HG03571 (cell line): ENCODE measurements at regions not wholly inside any gene's neighbourhood (a gene's known extent, or its start where the extent isn't known, plus 50 kb on each side); places are given as distances from the start of the nearest gene placed in this dataset.

Source experiments
- ATAC-seq: cut with Tn5 transposase; IDR thresholded peaks from one replicate; pipeline ENCODE4 v1.9.1; 2021; ENCODE audit not compliant: unreplicated experiment

GRCh38 chr14:95413289-95414215 lies 93.8 kb upstream of the CLMN start:
- ATAC-seq, result no peak

DNA sequence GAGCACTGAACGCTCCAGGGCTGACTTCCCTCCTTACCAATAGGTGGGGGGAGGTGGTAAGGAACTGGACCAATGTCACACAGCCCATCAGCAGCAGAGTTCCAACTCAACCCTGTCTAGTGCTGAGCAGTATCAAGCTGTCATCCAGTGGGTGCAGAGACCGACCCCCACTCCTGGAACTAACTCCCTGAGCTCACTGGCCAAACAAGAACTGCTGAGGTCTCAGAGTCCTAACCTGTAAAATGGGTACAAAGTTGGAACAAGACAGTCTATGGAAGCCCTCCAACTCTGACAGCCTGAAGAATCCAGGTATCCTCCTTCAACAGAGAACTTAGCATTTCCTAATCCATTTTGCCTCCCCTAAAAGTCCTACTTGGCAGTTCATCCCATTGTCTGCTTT lies 91.1 kb upstream of the CLMN start:
- no peak for ATAC-seq

GRCh38 chr14:95409477-95410272 lies 90.0 kb upstream of the CLMN start:
- no peak for ATAC-seq

DNA sequence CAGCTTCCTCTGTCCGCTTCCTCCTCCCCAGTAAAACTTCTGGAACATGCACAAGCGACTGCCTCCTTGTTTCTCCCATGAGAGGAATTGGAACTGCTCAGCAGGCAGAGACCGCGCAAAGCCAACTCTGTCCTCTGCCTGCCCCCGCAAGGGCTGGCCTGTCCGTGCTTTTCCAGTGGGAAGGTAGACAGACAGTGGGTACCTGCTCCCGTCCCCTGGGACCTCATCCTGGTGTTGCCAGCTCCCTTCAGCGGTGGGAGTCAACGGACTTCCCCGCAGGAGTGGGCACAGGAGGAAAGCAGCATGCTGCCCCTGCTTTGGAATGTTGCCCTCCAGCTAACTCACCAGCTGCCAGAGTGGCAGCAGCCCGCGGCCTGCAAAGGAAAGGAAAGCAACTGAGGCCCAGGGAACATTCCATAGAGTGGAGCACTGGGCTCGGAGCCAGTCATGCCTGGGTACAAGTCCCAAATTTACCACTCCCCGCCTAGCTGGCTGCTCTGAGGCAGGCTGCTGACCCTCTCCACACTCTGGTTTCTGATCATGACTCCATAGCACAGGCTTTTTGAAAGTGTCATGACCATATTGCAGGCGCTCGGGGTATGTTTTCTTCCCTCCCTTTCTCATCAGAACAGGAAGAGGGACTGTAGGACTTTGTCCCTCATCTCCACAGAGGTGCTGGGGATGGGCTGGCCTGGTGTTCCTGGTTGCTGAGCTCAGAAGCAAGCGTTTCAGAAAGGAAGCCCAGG lies 89.2 kb upstream of the CLMN start:
- ATAC-seq, result no peak

DNA sequence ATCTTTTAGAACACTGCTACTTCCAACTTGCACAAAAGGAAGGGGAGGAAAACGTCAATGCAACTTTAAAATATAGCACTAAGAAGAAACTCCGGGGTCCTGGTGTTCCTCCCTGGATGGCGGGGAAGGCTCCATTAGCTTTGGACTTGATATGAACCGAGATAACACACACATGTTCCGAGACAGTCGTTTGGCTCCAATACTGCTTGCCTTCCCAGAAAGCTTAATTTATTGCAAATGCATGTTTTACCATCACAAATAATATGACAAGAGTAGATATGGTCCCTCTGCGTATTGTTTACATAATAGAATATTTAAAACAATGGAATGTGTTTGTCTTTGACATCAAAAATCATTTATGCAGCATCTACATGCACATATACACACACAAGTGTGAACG lies 87.6 kb upstream of the CLMN start:
- ATAC-seq, result no peak

DNA sequence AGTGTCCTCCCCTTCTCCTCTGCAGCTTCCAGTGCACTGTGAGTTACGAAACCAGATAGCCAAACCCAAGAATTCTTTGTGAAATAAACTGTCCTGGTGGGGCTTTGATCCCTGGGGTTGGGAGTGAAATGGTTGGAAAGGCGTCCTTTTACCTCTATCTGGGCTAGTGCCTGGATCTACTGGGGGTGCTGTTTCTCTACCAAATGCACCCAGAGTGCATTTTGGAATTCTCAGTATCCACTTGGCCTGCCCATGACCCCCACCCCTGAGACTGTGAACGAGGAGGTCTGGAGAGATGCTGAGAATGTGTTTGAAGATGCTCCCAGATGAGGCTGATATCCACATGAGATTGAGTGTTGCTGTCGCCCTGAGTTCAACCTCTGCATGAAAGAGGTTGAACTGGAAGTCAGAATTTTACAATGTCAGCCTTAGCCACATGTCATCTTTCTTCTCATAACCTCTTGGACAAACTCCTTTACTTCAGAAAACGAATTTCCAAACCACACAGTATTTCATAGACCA lies 87.1 kb upstream of the CLMN start:
- ATAC-seq, result no peak

DNA sequence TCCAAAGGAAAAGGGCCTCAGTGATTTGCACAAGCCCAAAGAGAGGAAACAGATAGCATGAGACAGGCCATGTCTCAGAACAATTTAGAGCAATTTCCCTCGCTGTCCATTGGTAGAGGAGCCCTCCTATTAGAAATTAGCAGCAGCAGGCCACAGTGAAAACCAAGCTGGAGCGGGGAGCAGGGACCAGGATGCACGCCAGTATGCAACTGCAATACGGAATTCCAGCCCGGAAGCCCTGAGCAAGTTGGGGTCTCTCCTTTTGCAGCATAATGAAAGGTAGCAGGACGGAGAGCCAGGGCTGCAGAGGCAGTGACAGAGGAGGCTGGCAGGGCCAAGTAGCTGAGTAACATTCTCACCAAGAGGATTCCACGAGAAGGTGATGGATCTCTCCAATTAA lies 84.9 kb upstream of the CLMN start:
- no peak for ATAC-seq

GRCh38 chr14:95402578-95402977 lies 82.9 kb upstream of the CLMN start:
- no peak for ATAC-seq

DNA sequence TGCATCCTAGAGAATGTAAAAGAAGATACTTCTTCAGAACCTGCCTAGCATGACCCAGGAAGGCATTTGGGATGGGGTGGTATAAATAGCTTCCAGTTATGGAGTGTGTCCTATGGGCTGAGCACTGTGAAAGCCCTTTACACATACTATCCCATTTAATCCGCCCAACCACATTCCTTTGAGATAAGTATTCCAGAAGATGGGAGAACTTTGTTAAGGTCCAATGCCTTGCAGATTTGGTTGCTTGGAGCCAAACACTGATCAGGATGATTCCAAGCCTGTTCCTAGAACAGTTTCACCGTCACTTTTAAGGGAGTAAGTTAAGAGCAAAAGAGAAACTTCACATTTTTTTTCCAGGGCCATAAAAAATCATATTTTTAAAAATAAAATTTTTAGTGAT lies 82.5 kb upstream of the CLMN start:
- no peak for ATAC-seq

DNA sequence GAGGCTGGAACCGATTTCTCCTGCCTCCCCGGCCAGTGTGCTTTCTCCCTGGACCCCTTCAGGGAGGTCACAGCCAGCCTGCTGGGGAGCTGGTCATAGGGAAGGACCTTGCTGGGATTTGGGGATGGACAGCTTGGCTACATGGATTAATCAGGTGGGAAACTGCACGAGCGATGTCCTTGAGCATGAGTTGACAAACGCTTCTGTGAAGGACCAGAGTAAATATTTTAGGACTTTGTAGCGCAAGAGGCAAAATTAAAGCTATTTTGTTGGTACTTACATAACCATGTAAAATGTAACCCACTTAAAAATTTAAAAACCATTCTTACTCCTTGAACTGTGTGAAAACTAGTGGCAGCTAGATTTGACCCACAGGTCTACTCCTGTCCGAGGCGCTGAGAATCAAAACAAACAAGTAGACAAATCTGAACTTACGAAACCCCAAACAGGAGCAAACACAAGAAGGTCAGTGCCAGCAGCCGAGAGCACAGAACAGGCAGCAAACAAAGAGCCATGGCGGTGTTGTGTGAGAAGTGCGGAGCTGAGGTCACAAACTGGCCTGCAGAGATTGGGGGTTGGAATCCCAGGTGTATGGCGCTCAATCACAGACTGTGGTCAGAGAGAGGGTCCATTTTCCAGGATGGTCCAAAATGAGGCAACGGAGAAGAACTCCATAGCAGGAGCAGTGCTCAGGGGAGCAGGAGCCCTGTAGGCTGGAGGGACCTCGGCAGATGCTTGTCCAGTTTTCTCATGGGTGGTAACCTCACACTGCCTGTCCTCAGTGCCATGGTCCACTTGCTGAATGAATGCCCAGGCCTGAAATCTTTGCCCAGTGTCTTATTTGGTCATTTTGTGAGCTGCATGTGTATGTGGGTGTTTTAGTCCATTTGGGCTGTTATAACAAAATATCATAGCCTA lies 79.2 kb upstream of the CLMN start:
- no peak for ATAC-seq

DNA sequence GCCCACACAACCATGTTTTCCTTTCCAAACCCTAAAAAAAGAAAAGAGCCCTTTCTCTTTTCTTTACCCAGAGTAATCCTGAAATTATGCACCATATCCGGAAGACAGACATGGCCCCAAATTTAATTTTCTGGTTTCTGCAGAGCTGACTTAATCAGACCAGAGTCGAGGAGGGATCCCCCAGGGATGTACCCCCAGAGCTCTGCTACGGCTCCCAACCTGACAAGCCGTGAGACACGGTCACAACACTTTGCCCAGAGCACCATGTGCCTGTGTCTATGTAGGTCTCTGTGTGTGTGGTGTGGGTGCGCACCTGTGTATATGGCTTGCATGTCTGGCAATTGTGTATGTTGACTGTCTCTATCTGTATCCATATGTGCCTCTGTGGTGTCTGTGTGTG lies 77.6 kb upstream of the CLMN start:
- ATAC-seq, result no peak

DNA sequence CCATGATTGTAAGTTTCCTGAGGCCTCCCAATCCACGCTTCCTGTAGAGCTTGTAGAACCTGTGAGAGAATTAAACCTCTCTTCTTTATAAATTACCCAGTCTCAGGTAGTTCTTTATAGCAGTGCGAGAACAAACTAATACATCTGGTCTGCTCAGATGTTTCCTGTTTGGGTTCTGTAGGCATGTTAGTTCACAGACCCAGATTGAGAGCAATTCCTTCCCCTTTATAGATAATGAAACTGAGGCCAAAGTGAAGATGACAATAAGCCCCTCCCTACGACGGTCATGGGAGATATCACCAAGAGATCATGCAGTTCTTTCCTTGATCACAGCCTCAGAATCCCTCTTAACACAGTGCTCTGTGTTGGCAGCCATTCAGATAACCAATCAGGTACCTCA lies 76.5 kb upstream of the CLMN start:
- no peak for ATAC-seq

DNA sequence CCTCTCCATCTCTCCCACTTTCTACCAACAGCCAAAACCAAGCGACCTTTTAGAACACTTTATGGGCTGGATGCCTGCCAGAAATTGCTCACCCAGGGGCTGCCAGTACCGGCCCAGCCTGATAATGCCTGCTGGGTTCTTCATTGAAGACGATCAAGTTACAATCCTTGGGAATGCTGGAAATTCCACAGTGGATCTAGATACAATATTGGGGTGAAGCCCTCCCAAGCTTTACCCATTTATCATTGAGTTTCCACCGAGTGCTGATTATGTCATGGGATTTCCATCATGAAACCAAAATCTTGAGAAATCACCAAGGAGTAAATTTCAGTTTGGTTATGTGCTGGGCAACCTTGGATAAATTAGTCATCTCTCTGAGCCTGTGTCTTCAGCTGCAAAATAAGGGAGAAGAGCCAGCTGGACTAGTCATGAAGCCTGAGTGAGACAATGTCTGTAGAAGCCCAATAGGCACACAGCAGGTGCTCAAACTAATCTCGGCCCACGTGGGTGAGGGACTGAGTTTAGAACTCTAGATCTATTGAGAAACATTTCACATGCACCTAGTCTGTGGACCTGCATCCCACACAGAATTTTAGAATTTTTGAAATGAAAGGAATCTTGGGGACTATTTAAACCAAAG lies 75.5 kb upstream of the CLMN start:
- no peak for ATAC-seq

DNA sequence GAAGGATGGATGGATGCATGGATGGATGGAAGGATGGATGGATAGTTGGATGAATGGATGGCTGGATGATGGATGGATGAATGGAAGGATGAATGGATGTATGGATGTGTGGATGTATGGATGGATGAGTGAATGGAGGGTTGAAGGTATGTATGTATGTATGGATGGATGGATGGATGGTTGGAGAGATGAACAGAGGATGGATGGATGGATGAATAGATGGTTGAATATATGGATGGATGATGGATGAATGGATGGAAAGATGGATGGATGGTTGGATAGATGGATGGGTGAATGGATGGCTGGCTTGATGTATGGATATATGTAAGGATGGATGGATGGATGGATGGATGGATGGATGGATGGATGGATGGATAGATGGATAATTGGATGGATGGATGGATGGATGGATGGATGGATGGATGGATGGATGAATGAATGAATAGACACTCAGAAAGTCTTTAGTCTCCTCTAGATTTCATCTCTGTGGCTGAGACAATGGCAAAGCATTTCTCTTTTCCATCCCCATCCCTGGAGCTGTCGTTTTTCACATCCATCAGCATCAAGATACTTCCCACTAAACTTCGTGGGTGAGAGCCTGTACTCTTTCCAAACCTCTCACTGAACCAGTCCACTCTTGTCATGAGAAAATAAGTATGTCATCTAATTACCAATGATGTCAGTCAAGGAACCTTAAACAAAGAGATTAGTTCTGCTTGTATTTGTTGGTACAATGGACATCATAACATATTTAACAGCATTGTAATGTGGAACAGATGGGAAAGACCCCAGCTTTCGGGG lies 74.8 kb upstream of the CLMN start:
- no peak for ATAC-seq

- no peak for ATAC-seq
Observed at GRCh38 chr14:95392841-95393240, 73.1 kb upstream of the CLMN start.

GRCh38 chr14:95391331-95391730 lies 71.6 kb upstream of the CLMN start:
- ATAC-seq, result no peak

DNA sequence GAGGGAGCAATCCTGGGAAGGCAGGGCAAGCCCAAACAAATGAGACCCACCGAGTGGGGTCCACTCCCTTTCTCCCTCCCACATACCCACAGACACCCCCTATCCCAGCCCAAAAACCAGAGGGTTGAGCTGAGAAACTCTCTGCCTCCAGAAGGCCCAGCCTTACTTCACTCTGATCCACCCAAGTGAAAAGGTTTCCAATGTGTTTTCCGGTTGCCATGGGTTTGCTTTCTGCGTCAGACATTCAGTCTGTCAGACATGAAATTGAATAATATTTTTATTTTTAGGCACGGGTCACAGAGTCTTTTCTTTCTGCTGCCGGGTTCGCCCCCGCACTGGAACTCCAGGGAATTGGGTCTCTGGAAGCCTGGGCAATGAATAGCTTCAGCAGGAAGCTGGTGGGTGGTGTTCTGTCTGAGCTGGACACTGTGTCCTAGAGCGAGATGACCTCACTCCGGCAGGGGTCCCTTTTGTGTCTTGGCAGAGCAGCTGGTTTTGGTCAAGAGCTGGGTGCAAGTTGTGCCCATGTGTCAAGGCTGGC lies 69.8 kb upstream of the CLMN start:
- ATAC-seq, result no peak

DNA sequence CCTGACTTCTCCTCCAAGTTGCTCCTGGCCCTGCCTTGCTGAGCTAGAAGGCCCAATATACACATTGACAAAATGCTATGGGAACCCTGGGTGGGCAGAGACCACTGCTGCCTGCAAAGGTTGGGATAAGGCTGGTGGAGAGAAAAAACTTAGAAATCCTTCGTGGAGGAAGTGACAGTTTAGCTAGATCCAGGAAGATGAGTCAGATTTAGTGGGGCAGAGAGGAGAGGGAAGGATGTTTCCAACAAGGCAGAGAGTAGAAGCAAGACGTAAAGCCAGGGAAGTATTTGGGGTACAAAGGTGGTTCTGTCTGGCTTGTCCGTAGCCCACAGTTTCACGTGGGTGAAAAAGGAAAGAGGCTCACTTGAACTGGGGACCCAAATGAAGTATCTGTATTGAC lies 69.0 kb upstream of the CLMN start:
- no peak for ATAC-seq
